ENCODE measurements at regions not wholly inside any gene's neighbourhood (a gene's known extent, or its start where the extent isn't known, plus 50 kb on each side); places are given as distances from the start of the nearest gene placed in this dataset.

GRCh38 chrX:79263550-79263949 lies 103.6 kb downstream of the ITM2A start:
- WGBS, 5 donors = 85 to 100% (median 89%) methylated on average over 1 of the region's 1 CpG
- Histone ChIP-seq H3K27me3 (replicated peaks in 1 of 7) (no peaks in the 10 kb centered on the region), H3K36me3 (no peaks in the 10 kb centered on the region), H3K27ac (peak overlapping the region in 4 of 8 donors; percentile 9 to 77 (median 70)), H3K9me3 (no peaks in the 10 kb centered on the region), H3K4me1 (peaks cover 0 to 67% (median 15%) of the 10 kb centered on the region in 6 donors), H3K4me3 (no peak overlapping the region)
- TF ChIP-seq, protein P1, sequence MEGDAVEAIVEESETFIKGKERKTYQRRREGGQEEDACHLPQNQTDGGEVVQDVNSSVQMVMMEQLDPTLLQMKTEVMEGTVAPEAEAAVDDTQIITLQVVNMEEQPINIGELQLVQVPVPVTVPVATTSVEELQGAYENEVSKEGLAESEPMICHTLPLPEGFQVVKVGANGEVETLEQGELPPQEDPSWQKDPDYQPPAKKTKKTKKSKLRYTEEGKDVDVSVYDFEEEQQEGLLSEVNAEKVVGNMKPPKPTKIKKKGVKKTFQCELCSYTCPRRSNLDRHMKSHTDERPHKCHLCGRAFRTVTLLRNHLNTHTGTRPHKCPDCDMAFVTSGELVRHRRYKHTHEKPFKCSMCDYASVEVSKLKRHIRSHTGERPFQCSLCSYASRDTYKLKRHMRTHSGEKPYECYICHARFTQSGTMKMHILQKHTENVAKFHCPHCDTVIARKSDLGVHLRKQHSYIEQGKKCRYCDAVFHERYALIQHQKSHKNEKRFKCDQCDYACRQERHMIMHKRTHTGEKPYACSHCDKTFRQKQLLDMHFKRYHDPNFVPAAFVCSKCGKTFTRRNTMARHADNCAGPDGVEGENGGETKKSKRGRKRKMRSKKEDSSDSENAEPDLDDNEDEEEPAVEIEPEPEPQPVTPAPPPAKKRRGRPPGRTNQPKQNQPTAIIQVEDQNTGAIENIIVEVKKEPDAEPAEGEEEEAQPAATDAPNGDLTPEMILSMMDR (IDR thresholded peaks at IDR 0.05 in 8 of 11, conservative IDR thresholded peaks at IDR 0.05 in 3 of 11) = no peak
- no peak for TF ChIP-seq POLR2A (IDR thresholded peaks at IDR 0.05)
- no peak for TF ChIP-seq POLR2AphosphoS5 (IDR thresholded peaks at IDR 0.05)
- DNase-seq = no peak
- intact Hi-C loops (cut with DNase I; ENCODE audit: low total_unique reads) = no loop called here

GRCh38 chrX:79259073-79259689 lies 108.0 kb downstream of the ITM2A start:
- DNase-seq = no peak
- WGBS, 5 donors = 8 to 37% (median 11%) methylated on average over 2 of the region's 2 CpGs
- intact Hi-C loops (cut with DNase I; ENCODE audit: low total_unique reads) = no loop called here
- Histone ChIP-seq H3K4me3 (peak overlapping the region in 1 of 8 donors; percentile 49), H3K36me3 (no peaks in the 10 kb centered on the region), H3K27me3 (replicated peaks in 1 of 7) (no peaks in the 10 kb centered on the region), H3K4me1 (peaks cover 0 to 59% (median 14%) of the 10 kb centered on the region in 6 donors), H3K9me3 (peaks cover 0 to 10% (median 0%) of the 10 kb centered on the region in 8 donors), H3K27ac (peak overlapping the region in 7 of 8 donors; percentile 32 to 77 (median 69))
- TF ChIP-seq POLR2AphosphoS5 (IDR thresholded peaks at IDR 0.05) = peak in 1 of 3 donors; percentile 64
- TF ChIP-seq, protein P1 (IDR thresholded peaks at IDR 0.05 in 8 of 11, conservative IDR thresholded peaks at IDR 0.05 in 3 of 11) = no peak

GRCh38 chrX:79243691-79244090 lies 99.2 kb downstream of the GPR174 start:
- H3K36me3 ChIP-seq = no peaks in the 10 kb centered on the region
- 63 to 93% (median 74%) methylated on average over 2 of the region's 2 CpGs for WGBS, 5 donors
- H3K4me1 ChIP-seq = no peaks in the 10 kb centered on the region
- DNase-seq = no peak
- no peaks in the 10 kb centered on the region for H3K9me3 ChIP-seq
- TF ChIP-seq POLR2A (IDR thresholded peaks at IDR 0.05) (no peak), POLR2AphosphoS5 (IDR thresholded peaks at IDR 0.05) (no peak)
- TF ChIP-seq, protein P1 (IDR thresholded peaks at IDR 0.05 in 8 of 11, conservative IDR thresholded peaks at IDR 0.05 in 3 of 11) = no peak
- H3K27me3 ChIP-seq (replicated peaks in 1 of 7) = no peaks in the 10 kb centered on the region
- intact Hi-C loops (cut with DNase I; ENCODE audit: low total_unique reads) = no loop called here
- no peak overlapping the region for H3K27ac ChIP-seq
- no peak overlapping the region for H3K4me3 ChIP-seq

GRCh38 chrX:79235899-79236298 lies 91.4 kb downstream of the GPR174 start:
- no peak overlapping the region for H3K4me3 ChIP-seq
- WGBS, 5 donors = 53 to 74% (median 58%) methylated on average over 3 of the region's 3 CpGs
- no peak overlapping the region for H3K27ac ChIP-seq
- no peaks in the 10 kb centered on the region for H3K4me1 ChIP-seq
- intact Hi-C loops (cut with DNase I; ENCODE audit: low total_unique reads) = no loop called here
- H3K27me3 ChIP-seq (replicated peaks in 1 of 7) = no peaks in the 10 kb centered on the region
- no peak for TF ChIP-seq POLR2A (IDR thresholded peaks at IDR 0.05)
- TF ChIP-seq, protein P1 (IDR thresholded peaks at IDR 0.05 in 8 of 11, conservative IDR thresholded peaks at IDR 0.05 in 3 of 11) = no peak
- no peak for DNase-seq
- H3K36me3 ChIP-seq = no peaks in the 10 kb centered on the region
- H3K9me3 ChIP-seq = no peaks in the 10 kb centered on the region

All from spleen (tissue), 11 donors.